Hepatic stellate cell (primary cell): ENCODE measurements at regions not wholly inside any gene's neighbourhood (a gene's known extent, or its start where the extent isn't known, plus 50 kb on each side); places are given as distances from the start of the nearest gene placed in this dataset.
"Not testable (repeated sequence)": the region's sequence is repeated elsewhere in the genome, so short reads cannot be mapped to it uniquely, and the experiment has no call there.

Experiments
- DNase-seq: peaks from one replicate; pipeline ENCODE4 v3.0.0; 2011; ENCODE audit warnings: low spot score

DNA sequence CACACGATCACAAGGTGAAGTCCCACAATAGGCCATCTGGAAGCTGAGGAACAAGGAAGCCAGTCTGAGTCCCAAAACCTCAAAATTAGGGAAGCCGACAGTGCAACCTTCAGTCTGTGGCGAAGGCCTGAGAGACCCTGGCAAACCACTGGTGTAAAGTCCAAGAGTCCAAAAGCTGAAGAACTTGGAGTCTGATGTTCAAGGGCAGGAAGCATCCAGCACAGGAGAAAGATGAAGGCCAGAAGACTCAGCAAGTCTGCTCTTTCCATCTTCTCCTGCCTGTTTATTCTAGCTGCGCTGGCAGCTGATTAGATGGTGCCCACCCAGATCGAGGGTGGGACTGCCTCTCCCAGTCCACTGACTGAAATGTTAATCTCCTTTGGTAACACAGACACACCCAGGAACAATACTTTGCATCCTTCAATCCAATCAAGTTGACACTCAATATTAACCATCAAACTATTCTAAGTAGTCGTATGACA lies 112.3 kb downstream of the MYCN start:
- not testable (repeated sequence) for DNase-seq

DNA sequence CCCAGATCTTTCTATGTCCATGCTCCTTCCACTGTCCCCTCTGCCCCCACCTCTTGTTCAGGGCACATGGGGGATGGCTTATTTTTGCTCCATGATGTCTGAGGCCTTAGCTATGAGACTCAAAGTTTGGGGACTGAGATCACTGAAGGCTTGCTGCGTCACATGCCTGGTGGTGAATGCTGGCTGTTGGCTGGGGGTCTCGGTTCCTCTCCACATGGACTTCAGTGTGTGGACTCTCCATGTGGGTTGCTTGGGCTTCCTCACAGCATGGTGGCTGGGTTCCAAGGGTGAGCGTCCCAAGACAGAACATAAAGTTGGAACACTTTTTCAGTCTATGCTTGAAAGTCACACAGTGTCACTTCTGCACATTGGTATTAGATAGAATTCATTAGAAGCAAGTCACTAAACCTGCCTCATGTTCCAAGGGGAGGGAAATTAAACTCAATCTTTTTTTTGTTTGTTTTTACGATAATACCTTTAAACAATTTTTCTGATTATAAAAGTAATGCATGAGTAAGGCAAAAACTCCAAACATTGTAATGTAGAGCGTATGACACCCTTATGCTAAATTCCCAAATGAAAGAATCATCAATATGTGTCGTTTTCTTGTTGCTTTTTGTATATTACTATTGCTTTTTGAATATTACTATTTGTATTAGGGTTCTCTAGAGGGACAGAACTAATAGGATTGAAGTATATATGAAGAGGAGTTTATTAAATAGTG lies 111.7 kb downstream of the MYCN start:
- DNase-seq: no peak

DNA sequence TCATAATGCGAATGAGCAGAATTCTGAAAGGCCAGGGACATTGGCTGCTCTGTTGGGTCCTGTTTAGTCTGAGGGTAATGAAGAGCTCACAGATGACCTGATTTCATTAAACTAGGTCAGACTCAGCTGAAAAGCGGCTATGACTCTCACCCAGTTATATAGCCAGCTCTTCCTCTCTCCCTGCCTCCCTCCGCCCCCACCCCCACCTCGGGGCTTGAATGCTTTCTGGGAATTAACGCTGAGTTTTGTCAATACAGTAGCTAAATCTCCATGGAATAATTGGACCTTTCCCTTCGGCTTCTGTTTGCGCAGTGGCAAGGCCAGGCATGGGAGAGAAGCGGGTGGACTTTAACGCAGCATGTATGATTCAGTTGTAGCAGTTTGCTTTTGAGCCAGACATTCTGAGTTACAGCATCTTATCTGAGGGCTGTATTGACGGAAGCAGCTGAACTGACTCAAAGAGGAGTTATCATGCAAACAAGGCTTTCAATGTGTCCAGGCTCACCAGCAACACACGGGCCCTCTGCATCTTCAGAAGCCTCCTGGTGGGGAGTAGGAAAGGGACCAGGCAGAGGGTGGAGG lies 110.6 kb downstream of the MYCN start:
- DNase-seq: no peak

DNA sequence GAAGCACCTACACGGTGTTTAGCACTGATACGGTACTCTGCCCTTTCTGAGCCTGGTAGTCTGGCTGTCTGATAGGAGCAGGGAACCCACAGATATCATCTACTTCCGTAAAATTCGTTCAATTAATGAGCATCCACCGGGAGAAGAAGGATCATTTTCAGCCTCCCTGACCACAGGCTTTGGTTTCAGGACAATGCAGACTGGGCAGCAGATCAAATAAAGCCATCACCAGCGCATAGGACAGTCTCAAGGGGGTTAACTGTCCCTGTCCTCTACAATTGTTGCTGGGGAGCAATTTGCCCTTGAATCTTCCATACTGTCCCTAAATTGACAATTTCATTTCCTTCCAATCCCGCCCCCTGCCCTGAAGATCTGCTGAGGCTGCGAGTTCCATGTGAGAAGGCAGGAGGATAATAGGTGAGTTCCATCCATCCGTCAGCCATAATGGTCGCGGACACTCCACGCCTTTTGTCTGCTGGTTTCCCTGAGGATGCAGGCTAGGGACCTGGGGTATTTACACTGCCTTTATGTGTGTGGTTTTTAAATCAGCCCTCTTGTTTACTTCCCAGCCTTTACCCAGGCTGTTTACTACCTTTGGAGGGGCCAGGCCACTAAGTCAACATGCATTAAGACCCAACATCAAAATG lies 110.0 kb downstream of the MYCN start:
- DNase-seq: no peak

DNA sequence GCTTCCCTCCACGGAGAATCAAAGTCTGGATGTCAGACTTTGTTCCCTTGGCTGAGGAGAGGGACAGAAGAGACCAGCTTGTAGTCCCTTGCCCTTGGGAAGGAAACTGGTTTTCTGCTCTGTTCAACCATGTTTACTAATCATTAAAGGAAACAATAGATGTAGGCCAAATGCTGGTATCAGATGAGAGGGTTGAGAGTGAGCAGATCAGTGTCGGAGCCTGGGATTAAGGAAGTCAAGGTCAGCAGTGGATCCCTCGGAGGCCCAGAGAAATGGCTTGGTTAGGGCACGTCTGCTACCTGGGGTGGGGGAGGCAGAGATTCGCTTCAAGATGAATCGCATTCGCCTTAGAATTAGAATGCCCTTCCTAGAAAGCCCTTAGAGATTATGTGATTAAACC lies 109.1 kb downstream of the MYCN start:
- no peak for DNase-seq

DNA sequence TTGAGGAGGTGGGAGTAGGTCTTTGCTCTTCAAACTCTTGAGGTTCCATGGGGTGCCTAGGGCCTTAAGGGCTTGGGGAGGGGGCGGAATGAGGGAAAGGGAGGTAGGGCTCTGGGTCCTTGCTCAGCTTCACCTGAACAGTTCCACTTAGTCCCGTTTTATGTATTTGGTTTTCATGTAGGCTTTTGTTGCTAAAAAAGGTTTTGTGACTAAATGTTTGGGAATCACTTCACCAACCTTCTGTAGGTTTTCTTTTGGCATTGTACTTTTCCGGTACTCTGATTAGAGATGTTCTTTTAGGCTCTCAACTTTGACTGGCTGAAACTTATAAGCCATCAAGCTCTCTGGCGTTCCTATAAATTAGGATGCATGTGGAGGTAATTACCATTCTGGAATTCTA lies 108.1 kb downstream of the MYCN start:
- DNase-seq: no peak

DNA sequence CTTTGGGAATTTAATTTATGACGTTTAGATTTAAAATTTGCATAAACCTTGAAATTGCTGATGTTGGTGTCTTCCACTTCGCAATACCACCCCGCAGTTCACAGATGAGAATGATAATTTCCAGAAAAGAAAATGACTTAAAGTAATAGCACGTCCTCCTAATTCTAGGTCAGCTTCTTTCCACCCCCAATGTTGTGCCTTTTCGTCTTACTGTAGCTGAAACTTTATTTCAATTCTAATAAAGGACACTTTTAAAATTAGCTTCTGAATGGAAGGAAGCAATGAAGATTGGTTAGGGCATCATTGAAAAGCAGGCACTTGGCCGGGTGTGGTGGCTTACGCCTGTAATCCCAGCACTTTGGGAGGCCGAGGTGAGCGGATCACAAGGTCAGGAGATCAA lies 107.4 kb downstream of the MYCN start:
- no peak for DNase-seq

DNA sequence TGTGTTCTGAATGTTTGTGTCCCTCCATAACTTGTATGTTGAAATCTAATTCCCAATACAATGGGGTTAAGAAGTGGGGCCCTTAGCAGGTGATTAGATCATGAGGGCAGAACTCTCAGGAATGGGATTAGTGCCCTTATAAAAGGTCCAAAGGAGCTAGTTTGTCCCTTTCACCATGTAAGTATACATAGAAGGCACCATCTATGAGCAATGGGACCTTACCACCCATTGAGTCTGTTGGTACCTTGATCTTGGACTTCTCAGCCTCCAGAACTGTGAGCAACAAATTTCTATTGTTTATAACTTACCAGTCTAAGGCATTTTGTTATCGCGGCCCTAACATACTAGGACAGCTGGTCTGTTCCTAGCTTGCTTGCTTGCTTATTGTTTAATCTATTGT lies 106.3 kb downstream of the MYCN start:
- no peak for DNase-seq

DNA sequence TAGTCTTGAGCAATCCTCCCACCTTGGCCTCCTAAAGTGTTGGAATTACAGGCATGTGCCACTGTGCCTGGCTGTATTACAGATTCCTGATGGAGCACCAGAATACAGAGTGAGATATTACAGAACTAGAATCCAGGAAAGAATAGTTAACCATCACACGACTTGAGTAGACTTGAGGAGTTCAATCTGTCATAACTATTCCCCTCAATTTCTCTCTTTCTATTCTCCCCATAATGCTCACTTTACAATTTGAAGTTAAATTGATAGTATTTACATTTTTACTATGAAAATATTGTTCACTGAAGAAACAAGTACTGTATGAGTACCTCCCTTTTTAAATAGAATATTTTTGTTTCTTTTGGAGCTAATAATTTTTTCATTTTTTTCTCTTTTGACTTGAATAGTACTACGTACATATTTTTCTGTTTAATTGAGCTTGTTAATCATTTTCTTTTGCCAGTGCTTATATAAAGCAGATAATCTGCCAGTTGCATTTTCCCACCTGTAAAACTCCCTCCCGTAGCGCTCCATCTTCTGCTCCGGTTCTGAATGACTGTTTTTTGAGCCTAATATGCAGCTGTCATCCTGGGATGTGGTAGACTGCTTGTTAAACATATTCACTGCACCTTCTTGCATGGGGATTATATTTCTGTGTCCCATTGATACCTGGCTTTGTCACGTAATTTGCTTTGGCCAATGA lies 105.5 kb downstream of the MYCN start:
- DNase-seq: no peak

DNA sequence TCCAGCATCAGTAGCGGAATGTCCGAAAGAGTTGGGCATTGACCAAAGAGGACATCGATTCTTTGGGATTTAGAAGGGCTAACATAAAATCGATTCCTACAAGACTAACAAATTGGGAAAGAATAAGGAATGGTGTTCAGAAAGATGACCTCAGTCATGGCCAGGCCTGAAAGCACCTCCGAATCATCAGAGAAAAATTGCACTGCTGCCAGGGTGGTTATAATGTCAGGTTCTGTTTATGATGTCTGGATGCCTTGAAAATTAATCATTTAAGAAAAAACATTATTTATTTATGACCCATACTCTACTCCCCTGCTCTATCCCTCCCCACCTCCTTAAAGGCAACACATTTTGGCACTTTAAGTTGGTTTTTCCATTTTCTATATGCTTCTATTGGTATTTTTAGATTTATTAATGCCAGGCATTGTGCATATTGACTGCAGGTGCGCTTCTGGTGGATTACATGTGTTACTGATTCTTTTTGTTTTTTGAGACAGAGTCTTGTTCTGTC lies 104.7 kb downstream of the MYCN start:
- no peak for DNase-seq

DNA sequence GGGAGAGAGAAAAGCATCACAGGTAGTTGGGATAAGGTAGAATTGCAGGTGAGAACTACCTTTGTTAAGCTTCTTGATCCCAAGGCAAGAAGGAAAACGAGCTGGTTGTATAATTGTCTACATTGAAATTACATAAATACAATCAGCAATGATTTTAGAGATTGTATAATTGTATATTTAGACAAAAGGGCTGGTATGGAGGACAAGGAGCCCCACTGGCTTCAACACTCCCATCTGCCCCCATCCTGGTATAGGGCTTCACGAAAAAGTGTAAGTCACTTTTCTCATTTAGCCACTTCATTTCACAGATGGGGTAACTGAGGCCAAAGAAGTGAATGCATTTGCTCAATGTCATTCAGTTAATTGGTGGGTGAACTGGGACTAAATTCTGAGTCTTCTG lies 103.3 kb downstream of the MYCN start:
- no peak for DNase-seq

DNA sequence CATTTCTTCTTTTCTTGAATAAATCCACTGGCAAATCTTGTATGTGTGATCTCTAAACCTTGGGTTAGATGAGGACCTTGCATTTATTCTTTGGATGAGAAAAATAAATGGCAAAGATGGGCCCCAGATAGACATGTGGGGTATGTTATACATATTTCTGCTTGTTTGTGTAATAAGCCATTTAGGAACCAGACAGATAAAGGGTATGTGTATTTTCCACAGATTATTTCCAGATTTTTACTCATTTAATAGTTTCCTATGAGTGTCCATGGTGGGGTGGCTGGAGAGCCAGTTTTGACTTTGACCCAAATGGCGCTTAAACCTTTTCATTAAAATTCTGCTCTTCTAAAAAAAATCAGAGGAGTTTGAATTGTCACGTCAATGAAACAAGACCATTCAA lies 102.8 kb downstream of the MYCN start:
- DNase-seq: no peak

DNA sequence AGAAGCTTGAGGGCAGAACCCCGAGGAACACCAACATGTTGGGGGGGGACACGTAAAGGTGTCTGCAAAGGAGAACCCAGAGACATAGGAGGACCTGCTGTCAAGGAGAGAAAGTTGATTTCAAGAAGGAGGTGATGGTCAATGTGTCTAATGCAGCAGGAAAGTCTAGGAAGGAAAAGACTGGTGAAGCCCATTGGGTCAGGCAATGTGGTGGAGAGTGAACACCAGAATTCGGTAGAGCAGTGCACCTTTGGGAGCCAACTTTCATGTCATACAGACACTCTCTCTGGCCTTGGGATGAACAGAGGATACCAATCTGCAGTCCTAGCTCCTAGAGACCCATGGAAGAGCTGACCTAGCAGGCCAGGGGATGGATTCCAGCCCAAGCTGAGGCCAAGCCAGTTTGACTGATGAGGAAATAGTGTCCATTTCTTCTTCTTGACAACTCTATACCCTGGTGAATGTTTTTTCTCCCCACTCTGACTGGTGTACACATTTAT lies 101.9 kb downstream of the MYCN start:
- DNase-seq: no peak

DNA sequence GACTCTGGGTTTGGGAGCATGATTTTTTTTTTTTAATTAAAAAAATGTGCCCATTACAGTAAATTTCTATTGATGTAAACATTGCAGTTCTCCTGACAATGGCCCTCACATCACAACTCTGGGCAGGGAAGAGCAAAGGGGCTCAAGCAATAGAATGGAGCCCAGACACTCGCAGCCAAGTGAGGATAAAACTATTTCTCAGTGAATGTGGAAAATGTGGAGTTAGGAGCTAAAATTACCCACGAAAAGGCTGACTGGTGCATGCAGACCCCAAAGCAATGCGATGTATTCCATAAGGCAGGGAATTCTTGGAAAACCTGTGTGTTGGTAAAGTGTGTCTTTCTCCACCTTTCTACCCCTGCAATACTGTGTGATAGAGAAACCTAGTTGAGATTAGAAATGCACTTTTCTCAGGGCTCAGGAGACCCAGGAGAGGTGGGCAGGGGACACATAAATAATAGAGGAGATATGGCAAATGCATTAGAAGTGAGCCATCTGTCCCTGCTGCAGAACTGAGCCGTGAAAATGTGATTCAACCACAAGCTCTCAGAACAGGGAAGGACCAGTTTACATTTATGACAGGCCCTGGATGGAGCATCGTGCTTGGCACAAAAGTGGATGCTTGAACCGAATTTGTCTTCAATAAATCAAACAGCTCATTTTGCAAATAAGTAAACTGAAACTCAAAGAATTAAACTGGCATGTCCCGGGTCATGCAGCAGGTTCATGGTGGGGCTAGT lies 100.1 kb downstream of the MYCN start:
- DNase-seq: no peak

DNA sequence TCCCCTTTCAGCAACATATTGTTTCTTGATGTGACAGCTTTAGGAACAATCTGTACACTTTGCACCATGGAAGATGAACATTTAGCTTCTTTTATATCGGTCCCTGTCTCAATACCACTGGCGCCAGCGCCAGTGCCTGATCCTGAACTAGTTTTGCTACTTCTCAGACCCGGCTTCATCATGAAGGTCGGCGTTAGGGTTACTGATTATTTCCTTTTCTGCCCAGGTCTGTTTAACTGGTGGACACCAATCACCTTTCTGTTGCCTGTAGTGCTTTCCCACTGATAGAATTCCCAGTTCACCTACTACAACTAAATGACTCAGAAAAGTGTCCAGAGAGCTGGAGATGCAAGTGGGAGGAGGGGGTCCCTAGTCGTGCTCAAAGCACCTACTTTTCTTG lies 99.5 kb downstream of the MYCN start:
- DNase-seq: no peak

DNA sequence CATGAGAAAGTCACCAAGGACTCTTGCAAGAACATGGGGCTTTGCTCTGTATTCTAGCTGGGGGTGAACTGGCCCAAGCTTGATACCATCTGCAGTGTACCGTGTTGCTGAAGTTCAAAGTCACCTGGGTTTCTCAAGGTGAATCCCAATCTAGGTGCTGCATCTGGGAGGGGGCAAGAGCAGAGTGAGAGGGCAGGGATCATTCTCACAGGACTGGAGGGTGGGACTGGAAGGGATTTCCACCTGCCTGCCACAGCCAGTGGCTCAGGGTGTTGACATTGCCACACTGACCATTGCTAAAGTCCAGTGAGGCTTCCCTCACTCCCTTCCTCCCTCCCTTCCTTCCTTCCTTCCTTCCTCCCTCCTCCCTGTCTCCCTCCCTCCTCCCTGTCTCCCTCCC lies 98.7 kb downstream of the MYCN start:
- DNase-seq: no peak

DNA sequence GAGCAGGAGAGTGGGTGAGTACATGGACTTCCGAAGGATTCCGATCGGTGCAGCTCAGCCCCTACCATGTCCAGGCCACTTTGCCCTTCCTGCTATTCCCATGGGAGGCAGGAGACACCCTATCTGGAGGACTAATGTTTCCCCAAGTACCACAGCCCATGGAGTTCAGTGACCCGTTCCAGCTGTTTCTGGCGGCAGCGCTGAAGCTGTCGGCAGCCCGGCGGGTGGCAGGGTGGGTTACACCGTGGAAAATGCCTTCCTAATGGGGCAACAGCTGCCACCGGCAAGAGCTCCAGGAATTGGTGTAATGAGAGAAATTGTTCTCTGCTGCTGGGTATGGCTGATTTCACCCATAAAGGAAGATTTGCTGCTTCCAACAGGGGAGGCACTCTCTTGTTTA lies 98.3 kb downstream of the MYCN start:
- no peak for DNase-seq

DNA sequence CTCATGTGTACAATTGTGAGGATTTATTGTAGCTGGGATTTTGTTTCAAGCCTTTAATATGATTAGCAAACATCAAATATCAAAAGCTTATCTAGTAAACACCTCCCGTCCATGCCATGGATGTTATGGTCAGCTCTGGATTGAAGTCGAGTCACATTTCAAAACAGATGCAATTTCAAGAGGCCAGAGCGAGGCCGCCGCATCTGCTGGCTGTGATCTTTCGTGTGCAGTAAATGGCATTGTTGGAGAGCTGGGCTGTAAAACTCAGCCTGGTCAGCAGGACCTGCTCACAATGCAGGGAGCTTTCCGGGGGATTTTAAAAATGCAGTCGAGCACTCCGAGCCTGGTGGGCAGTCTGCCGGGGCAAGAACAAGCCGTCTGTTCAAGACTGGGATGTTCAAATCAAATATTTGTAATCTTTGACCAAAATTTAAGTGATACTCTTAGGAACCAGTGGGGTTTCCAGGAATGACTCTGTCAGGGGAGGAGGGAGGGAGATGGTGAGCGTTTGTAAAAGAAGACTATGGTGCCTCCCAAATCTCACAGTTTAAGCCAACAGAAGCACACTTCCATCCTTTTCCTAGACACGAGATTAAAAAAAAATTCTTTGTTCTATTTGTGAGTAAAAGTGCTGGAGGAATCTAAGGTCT lies 97.6 kb downstream of the MYCN start:
- no peak for DNase-seq

DNA sequence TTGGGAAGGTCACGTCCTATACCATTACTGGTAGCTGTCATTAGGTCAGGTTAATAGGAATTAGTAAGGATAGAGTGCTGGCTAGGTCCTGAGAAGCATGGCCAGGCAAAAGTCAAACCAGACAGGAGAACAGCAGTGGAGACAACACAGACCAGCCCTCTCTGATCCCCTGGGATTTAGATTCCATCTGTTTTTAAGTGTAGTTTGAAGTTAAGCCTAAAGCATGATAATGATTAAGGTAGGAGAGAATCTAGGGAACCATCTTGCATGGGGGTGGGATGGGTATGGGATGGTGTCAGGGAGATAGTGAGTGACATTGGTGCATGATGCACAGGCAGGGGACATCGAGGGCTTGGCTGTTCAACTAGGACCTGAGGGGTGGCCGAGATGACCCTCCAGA lies 96.6 kb downstream of the MYCN start:
- DNase-seq: no peak

DNA sequence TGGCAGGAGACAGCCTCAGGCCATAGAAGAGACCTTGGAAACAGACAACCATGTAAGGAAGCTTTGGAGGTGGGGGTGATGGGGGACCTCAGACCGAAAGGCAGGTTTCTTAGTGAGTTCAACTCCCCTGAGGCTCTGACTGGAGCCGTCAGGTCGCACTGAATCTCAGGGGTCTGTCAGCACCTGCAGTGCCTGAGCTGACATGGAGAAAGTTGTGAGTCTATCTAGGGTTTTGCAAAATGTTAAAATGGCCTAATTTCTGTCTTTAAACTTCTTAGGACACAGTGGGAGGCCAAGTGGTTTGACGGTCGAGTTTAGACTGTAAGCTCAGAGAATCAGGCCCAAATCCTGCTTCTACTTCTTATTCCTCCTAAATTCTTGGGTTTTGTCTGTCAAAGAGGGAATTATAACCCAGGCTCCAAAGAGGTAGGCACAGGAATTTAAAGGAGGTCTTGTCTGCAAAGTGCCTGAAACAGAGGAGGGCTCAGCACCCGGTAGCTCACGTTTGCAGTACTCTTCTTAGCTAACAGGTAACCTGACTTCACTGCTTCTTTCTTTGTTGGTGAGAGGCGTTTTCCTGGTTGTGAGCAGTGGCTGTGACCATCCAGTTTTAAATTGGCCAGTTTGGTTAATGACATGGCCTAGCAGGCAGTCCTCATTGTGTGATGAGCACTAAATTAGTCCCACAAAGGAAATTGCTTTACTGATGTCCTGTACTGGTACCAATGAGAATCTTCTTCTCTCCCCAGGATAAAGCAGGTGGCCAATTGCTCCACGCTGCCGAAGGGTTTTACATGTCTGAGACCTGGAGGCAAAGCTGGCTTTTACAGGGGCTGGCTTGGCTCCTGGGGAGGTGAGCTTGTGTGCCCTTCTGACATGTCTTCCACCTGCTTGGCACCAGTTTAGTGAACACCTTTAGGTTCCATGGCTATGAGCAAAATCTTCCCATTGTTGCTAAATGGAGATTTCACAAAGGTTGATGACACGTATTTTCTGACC lies 95.7 kb downstream of the MYCN start:
- no peak for DNase-seq
